EL (cell line): ENCODE measurements at regions not wholly inside any gene's neighbourhood (a gene's known extent, or its start where the extent isn't known, plus 50 kb on each side); places are given as distances from the start of the nearest gene placed in this dataset.
"Not testable (repeated sequence)": the region's sequence is repeated elsewhere in the genome, so short reads cannot be mapped to it uniquely, and the experiment has no call there.

Source experiments
- DNase-seq: peaks from one replicate; pipeline ENCODE4 v3.0.0-alpha.2; 2016

GRCh38 chr4:77220828-77221613 is 64.0 kb downstream of the CCNG2 start:
- DNase-seq: no peak

- DNase-seq: no peak
Observed at GRCh38 chr4:77225022-77225421, 68.0 kb downstream of the CCNG2 start.

GRCh38 chr4:77226939-77227705 is 70.1 kb downstream of the CCNG2 start:
- no peak for DNase-seq

- DNase-seq: no peak
Observed at GRCh38 chr4:77229433-77229832, 72.4 kb downstream of the CCNG2 start.

GRCh38 chr4:77232653-77233052 is 75.6 kb downstream of the CCNG2 start:
- no peak for DNase-seq

GRCh38 chr4:77235289-77235854 is 78.4 kb downstream of the CCNG2 start:
- DNase-seq: no peak

- DNase-seq: no peak
Observed at GRCh38 chr4:77236806-77237205, 79.8 kb downstream of the CCNG2 start.

GRCh38 chr4:77240469-77241066 is 83.6 kb downstream of the CCNG2 start:
- peak; percentile 45 for DNase-seq

GRCh38 chr4:77248805-77249204 is 91.8 kb downstream of the CCNG2 start:
- DNase-seq: no peak

- DNase-seq: no peak
Observed at GRCh38 chr4:77251751-77252150, 94.7 kb downstream of the CCNG2 start.

- DNase-seq: peak; percentile 13
Observed at GRCh38 chr4:77263247-77263646, 106.2 kb downstream of the CCNG2 start.

GRCh38 chr4:77263976-77264375 is 107.0 kb downstream of the CCNG2 start:
- not testable (repeated sequence) for DNase-seq

- DNase-seq: peak; percentile 36
Observed at GRCh38 chr4:77264826-77265225, 107.8 kb downstream of the CCNG2 start.

GRCh38 chr4:77268108-77268507 is 111.1 kb downstream of the CCNG2 start:
- no peak for DNase-seq

- DNase-seq: no peak
Observed at GRCh38 chr4:77269505-77269904, 112.5 kb downstream of the CCNG2 start.

- DNase-seq: no peak
Observed at GRCh38 chr4:77273412-77273811, 116.4 kb downstream of the CCNG2 start.

GRCh38 chr4:77279114-77279513 is 122.1 kb downstream of the CCNG2 start:
- not testable (repeated sequence) for DNase-seq

GRCh38 chr4:77282305-77282704 is 125.3 kb downstream of the CCNG2 start:
- no peak for DNase-seq

GRCh38 chr4:77284036-77284435 is 127.0 kb downstream of the CCNG2 start:
- DNase-seq: peak; percentile 11

- no peak for DNase-seq
Observed at GRCh38 chr4:77286906-77287305, 129.9 kb downstream of the CCNG2 start.

GRCh38 chr4:77293426-77293825 is 136.4 kb downstream of the CCNG2 start:
- no peak for DNase-seq

GRCh38 chr4:77300996-77301395 is 144.0 kb downstream of the CCNG2 start:
- DNase-seq: not testable (repeated sequence)

- no peak for DNase-seq
Observed at GRCh38 chr4:77305766-77306165, 148.8 kb downstream of the CCNG2 start.
